ENCODE measurements at regions not wholly inside any gene's neighbourhood (a gene's known extent, or its start where the extent isn't known, plus 50 kb on each side); places are given as distances from the start of the nearest gene placed in this dataset.

DNA sequence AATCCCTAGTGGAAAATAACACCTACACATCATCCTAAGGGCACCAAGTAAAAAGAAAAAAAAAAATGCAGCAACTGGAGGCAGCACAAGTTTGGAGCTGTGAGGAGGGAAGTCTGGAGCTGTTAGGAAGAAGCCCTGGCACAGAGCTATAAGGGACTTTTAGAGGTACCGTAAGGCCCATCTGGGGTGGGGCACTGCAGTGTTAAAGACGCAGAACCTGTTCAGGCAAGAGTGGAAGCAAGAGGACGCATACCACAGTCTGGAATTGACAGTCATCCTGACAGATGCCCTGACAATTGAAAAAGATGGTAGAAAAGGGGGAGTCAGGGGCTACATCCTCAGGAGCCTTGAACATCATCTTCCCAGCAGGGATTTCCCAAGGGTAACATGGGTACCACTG is 195.9 kb upstream of the PLEKHG7 start:
- Histone ChIP-seq H3K4me2 (no peak overlapping the region), H3K79me2 (replicated peaks; ENCODE audit: insufficient read depth) (no peaks in the 10 kb centered on the region), H3K27ac (ENCODE audit: low read depth) (no peak overlapping the region), H3K27me3 (ENCODE audit: insufficient read depth) (no peaks in the 10 kb centered on the region), H3F3A (replicated peaks; ENCODE audit: low read depth) (no peaks in the 10 kb centered on the region), H3K9me2 (ENCODE audit: insufficient read depth) (peaks cover 8% of the 10 kb centered on the region; the same call in 1 of the 2 replicates), H3K36me3 (ENCODE audit: insufficient read depth) (no peaks in the 10 kb centered on the region), H3K4me1 (ENCODE audit: insufficient read depth) (peaks cover 14% of the 10 kb centered on the region; the same call in 1 of the 2 replicates), H4K20me1 (replicated peaks; ENCODE audit: insufficient read depth) (no peaks in the 10 kb centered on the region), H2AFZ (peak overlapping the region; percentile 64; the same call in 1 of the 2 replicates), H3K4me3 (no peak overlapping the region)
- DNase-seq (ENCODE audit: low spot score) (no peak), ATAC-seq (no peak)
- Mint-ChIP-seq H3K27ac (no peak overlapping the region), H3K27me3 (ENCODE audit: insufficient read depth, low read depth, poor library complexity) (peaks cover 2% of the 10 kb centered on the region), H3K9me3 (no peaks in the 10 kb centered on the region), H3K36me3 (ENCODE audit: low read depth) (no peaks in the 10 kb centered on the region), H3K4me1 (peaks cover 29% of the 10 kb centered on the region), H3K4me3 (no peak overlapping the region)
- TF ChIP-seq POLR2AphosphoS5 (IDR thresholded peaks at IDR 0.05; ENCODE audit: low read depth): no peak
- TF ChIP-seq, protein P1, sequence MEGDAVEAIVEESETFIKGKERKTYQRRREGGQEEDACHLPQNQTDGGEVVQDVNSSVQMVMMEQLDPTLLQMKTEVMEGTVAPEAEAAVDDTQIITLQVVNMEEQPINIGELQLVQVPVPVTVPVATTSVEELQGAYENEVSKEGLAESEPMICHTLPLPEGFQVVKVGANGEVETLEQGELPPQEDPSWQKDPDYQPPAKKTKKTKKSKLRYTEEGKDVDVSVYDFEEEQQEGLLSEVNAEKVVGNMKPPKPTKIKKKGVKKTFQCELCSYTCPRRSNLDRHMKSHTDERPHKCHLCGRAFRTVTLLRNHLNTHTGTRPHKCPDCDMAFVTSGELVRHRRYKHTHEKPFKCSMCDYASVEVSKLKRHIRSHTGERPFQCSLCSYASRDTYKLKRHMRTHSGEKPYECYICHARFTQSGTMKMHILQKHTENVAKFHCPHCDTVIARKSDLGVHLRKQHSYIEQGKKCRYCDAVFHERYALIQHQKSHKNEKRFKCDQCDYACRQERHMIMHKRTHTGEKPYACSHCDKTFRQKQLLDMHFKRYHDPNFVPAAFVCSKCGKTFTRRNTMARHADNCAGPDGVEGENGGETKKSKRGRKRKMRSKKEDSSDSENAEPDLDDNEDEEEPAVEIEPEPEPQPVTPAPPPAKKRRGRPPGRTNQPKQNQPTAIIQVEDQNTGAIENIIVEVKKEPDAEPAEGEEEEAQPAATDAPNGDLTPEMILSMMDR (conservative IDR thresholded peaks at IDR 0.05; ENCODE audit: low read depth in 2 of 2): no peak
- no peak for TF ChIP-seq EZH2 (IDR thresholded peaks at IDR 0.05; ENCODE audit: low read depth, unreplicated experiment)
- TF ChIP-seq STAT1 (IDR thresholded peaks at IDR 0.05; ENCODE audit: unreplicated experiment): no peak
- no peak for TF ChIP-seq JUNB (IDR thresholded peaks at IDR 0.05; ENCODE audit: unreplicated experiment)
- TF ChIP-seq NANOG (IDR thresholded peaks at IDR 0.05; ENCODE audit: borderline replicate concordance): no peak
- TF ChIP-seq ZNF331 (CRISPR knock-in tag; IDR thresholded peaks at IDR 0.05; ENCODE audit: low read depth): no peak
- TF ChIP-seq, protein P2, sequence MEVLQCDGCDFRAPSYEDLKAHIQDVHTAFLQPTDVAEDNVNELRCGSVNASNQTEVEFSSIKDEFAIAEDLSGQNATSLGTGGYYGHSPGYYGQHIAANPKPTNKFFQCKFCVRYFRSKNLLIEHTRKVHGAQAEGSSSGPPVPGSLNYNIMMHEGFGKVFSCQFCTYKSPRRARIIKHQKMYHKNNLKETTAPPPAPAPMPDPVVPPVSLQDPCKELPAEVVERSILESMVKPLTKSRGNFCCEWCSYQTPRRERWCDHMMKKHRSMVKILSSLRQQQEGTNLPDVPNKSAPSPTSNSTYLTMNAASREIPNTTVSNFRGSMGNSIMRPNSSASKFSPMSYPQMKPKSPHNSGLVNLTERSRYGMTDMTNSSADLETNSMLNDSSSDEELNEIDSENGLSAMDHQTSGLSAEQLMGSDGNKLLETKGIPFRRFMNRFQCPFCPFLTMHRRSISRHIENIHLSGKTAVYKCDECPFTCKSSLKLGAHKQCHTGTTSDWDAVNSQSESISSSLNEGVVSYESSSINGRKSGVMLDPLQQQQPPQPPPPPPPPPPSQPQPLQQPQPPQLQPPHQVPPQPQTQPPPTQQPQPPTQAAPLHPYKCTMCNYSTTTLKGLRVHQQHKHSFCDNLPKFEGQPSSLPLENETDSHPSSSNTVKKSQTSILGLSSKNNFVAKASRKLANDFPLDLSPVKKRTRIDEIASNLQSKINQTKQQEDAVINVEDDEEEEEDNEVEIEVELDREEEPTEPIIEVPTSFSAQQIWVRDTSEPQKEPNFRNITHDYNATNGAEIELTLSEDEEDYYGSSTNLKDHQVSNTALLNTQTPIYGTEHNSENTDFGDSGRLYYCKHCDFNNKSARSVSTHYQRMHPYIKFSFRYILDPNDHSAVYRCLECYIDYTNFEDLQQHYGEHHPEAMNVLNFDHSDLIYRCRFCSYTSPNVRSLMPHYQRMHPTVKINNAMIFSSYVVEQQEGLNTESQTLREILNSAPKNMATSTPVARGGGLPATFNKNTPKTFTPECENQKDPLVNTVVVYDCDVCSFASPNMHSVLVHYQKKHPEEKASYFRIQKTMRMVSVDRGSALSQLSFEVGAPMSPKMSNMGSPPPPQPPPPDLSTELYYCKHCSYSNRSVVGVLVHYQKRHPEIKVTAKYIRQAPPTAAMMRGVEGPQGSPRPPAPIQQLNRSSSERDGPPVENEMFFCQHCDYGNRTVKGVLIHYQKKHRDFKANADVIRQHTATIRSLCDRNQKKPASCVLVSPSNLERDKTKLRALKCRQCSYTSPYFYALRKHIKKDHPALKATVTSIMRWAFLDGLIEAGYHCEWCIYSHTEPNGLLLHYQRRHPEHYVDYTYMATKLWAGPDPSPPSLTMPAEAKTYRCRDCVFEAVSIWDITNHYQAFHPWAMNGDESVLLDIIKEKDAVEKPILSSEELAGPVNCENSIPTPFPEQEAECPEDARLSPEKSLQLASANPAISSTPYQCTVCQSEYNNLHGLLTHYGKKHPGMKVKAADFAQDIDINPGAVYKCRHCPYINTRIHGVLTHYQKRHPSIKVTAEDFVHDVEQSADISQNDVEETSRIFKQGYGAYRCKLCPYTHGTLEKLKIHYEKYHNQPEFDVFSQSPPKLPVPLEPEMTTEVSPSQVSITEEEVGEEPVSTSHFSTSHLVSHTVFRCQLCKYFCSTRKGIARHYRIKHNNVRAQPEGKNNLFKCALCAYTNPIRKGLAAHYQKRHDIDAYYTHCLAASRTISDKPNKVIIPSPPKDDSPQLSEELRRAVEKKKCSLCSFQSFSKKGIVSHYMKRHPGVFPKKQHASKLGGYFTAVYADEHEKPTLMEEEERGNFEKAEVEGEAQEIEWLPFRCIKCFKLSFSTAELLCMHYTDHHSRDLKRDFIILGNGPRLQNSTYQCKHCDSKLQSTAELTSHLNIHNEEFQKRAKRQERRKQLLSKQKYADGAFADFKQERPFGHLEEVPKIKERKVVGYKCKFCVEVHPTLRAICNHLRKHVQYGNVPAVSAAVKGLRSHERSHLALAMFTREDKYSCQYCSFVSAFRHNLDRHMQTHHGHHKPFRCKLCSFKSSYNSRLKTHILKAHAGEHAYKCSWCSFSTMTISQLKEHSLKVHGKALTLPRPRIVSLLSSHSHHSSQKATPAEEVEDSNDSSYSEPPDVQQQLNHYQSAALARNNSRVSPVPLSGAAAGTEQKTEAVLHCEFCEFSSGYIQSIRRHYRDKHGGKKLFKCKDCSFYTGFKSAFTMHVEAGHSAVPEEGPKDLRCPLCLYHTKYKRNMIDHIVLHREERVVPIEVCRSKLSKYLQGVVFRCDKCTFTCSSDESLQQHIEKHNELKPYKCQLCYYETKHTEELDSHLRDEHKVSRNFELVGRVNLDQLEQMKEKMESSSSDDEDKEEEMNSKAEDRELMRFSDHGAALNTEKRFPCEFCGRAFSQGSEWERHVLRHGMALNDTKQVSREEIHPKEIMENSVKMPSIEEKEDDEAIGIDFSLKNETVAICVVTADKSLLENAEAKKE (CRISPR knock-in tag; IDR thresholded peaks at IDR 0.05): no peak
- TF ChIP-seq CREB1 (CRISPR knock-in tag; IDR thresholded peaks at IDR 0.05; ENCODE audit: low read depth): no peak

All from GM23338 (cell line).